H1 (cell line): ENCODE measurements at regions not wholly inside any gene's neighbourhood (a gene's known extent, or its start where the extent isn't known, plus 50 kb on each side); places are given as distances from the start of the nearest gene placed in this dataset.

Experiments
- ATF2 ChIP-seq: IDR thresholded peaks from 2 replicates; pipeline ENCODE4 v1.6.1; 2012; ENCODE audit warnings: low read length, inconsistent platforms
- BACH1 ChIP-seq: IDR thresholded peaks from 2 replicates; pipeline ENCODE4 v1.6.1; 2012; ENCODE audit warnings: low read length, improper control_type of control experiment
- SIX5 ChIP-seq: IDR thresholded peaks from 2 replicates; pipeline ENCODE4 v1.6.1; 2011; ENCODE audit warnings: mild to moderate bottlenecking, low read depth, low read length
- TAF1 ChIP-seq: IDR thresholded peaks from 2 replicates; pipeline ENCODE4 v1.6.1; 2011; ENCODE audit warnings: mild to moderate bottlenecking, low read depth, low read length
- YY1 ChIP-seq: IDR thresholded peaks from 2 replicates; pipeline ENCODE4 v1.6.1; 2011; ENCODE audit warnings: low read depth, mild to moderate bottlenecking, low read length

GRCh38 chr14:49446801-49447200 lies 139.4 kb downstream of the RPS29 start (continued):
- TF ChIP-seq YY1, result no peak
- TF ChIP-seq SIX5, result no peak
- no peak for TF ChIP-seq ATF2
- no peak for TF ChIP-seq BACH1
- TF ChIP-seq TAF1, result no peak
